GM18867 (cell line): ENCODE measurements at regions not wholly inside any gene's neighbourhood (a gene's known extent, or its start where the extent isn't known, plus 50 kb on each side); places are given as distances from the start of the nearest gene placed in this dataset.

Source experiments
- ATAC-seq: cut with Tn5 transposase; IDR thresholded peaks from one replicate; pipeline ENCODE4 v1.9.1; 2021; ENCODE audit warnings: mild to moderate bottlenecking, moderate library complexity; ENCODE audit not compliant: unreplicated experiment

DNA sequence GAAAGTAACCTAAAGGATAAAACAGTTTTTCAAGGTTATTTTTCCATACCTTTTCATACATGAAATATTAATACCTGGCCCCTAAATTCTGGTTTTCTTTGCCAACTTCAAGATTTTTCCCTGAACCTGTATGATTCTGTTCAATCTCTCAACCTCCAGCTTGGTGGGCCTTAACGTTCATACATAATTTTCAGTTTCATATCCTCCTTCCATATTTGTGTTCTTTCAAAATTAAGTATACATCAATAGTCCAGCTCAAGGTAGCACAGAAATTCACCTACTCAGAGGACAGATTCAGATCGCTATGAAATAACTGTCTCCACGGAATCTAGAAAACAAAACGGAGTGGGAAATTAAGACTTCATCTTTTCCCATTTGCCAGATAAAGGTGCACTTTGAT is 505.8 kb upstream of the GHITM start:
- no peak for ATAC-seq

DNA sequence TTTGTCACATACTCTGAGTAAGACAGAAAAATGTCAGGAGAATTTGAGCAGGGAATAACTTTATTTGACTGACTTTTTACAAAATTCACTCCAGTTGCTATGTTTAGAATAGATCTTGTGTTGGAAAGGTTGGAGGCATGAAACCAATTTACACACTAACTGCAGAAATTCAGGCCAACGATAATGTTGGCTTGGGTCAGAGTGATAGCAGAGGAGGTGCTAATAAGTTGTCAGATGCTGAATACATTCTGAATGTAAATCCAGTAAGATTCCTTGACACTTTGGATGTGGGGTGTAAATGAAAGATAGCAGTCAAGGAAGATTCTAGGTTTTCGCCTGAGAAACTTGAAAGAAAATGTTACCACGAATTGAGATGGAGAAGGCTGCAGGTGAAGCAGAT is 502.5 kb upstream of the GHITM start:
- no peak for ATAC-seq

DNA sequence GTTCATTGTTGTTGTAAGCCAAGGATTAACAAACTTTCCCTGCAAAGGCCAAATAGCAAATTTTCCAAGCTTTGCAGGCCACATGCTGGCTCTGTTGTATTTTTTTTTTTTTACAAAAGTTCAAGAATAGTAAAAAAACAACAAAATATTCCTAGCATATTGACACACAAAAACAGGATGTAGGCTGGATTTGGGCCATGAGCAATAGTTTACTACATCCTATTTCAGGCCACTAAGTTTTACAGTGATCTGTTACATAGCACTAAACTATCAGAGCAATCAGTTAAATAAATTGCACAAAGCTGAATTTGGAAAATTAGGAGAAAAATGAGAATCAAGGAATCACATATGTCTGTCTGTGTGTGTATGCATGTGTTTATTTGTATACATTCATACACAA is 491.8 kb upstream of the GHITM start:
- no peak for ATAC-seq

DNA sequence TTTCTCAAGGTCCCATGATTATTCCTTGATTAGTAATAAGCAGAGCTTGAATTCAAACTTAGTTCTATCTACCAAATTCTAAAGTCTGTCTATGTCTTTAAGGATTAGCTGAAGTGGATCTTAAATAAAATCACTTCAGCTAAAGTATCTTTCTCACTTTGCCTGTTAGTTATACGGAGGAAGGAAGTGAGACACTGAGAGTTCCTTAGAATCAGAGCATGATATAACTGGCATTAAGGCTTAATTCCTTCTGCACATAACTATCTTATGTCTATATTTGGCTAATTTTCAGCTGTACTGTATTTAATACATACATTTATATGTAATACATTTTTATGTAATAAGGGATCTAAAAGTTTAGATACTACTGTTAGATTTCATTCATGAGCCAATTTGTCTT is 491.1 kb upstream of the GHITM start:
- no peak for ATAC-seq

DNA sequence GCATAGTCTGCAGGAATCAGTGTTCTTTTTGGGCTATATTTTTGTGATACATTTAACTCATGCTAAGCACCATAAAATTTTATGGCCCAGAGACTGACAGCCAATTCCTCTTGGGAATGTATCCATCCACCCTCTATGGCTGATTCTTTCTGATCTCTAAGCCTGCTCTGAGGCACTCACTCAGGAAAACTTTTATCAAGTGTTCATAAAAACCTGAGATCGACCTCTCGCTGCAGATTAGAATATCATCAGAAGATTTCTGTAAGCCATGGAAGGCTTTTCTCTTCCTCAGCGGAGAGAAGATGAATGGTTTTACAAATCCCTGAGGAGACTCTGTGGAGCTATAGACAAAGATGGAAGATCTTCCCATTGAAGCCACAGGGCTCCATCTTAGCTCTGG is 489.8 kb upstream of the GHITM start:
- no peak for ATAC-seq

DNA sequence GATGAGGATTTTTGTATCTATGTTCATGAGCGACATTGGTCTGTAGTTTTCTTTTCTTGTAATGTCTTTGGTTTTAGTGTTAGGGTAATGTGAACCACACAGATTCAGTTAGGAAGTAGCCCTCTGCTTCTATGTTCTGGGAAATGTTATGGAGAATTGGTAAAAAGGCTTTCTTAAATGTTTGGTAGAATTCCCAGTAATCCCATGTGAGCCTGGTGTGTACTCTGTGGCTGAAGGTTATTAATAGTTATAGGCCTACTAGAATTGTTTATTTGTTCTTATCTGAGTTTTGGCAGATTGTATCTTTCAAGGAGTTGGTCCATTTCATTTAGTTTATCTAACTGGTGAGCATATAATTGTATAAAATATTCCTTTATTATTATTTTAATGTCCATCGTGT is 484.6 kb upstream of the GHITM start:
- ATAC-seq: no peak

DNA sequence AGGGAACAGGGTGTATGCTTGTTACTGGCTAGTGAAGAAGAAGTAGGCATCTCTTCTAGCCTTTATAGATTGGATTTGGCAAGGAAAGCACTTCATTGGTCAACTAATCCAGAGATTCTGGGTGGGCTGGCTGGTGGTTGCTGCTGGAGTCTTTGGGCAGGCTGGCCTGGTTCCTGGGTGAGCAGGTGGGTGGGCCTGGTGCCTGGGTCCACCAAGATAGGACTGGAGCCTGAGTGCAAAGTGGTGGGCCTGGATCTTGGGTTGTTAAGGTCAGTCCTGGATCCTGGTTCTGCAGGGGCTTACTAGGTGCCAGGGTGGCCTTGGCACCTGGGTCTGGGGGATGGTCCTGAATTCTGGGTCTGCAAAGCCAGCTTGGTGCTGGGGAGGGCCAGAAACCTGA is 482.4 kb upstream of the GHITM start:
- ATAC-seq: no peak

DNA sequence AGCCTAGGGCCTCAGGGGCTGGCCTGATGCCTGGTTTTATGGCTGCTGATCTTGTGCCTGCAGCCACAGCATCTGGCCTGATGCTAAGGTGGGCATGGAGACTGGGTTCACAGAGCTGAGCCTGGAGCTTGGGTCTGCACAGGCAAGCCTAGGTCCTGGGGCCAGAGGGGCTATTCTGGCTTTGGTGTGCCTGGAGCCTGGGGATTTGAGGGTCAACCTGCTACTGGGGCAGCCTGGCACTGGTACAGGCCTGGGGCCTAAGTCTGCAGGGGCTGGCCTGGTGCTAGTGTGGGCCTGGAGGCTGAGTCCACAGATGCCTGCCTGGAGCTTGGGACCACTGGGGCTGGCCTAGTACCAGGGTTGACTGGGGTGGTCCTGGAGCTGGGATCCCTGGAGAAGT is 481.8 kb upstream of the GHITM start:
- ATAC-seq: no peak

DNA sequence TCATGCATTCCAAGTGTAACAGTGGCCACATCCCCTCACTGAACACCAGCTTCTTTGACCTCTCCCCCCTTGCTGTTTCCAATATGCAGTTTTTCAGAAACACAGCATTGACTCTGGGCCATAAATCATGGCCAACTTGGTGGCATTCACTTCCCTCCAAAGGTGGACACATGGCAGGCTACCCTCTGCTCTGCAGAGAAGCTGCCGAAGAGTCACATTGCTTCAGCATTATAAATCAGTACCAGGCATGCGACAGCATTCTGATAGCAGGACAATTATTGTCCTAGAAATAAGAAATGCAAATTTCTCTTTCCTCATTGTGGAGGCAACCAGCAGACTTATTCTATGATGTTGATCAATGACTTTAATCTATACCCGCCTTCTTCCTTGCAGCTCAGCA is 475.4 kb upstream of the GHITM start:
- ATAC-seq: no peak

DNA sequence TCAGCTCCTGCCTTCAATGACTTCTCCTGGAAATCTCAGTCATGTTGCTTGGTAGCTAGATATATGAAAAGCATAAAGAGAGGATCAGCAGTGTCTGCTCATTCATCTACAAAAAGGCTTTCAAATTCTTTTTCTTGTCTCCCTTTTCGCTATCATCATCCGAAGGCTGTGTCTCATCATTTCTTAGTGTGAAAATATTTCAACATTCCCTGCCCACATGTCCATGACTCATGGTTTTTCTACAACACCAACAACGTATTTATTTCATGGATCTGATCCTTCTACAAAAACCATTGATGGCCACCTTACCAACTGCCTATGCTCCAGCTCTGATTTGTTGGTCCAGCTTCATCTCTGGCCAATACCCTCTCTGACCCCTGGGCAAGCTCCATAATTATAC is 472.5 kb upstream of the GHITM start:
- ATAC-seq: no peak

DNA sequence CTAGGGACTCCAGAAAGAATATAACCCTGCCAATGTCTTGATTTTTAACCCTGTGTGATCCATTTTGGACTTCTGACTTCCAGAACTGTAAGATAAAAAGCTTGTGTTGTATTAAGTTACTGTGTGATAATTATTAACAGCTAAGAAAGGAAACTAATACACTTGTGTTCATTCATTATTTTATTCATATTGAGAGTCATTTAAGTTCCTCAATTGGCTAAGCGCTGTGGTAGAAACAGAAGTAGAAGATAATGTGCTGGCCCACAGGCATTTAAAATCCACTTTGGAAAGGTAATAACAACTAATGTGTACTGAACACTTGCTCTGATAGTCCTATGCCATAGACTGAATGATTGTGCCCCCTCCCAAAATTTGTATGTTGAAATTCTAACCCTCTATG is 471.7 kb upstream of the GHITM start:
- no peak for ATAC-seq

DNA sequence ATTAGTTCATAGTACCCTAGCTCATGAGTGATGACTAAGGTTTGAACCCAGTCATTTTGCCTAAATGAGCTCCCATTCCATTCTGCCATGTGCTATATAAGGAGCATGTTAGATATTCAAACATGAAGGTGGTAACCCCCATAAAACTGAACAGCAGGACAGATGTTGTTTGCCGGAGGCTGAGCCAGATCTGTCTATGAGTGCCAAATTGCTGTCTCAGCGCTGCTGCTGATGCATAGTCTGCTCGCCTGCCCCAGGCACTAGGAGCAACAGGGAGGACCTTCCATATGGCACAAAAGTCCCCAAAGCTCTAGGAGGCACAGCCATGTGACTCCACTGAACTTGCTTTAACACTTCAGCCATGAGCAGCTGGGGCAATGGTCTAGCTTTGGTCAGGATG is 466.0 kb upstream of the GHITM start:
- ATAC-seq: no peak

DNA sequence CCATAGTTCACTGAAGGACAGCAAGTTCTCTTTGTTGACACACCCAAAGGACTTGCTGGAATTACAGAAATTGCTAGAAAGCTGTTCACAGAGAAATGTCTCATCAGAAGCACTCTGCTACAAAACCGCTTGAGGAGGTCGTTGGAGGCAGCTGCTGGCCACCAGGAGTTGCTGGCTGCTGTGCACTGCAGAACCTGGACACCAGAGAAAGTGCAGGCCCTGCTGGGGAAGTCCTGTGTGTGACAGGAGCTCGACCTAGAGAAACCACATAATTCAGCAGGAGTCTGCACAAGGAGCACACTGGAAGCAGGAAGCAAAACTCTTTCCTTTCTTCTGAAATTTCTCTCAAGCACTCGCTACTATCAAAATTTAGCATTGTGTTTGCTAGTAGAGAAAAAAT is 461.5 kb upstream of the GHITM start:
- ATAC-seq: no peak

DNA sequence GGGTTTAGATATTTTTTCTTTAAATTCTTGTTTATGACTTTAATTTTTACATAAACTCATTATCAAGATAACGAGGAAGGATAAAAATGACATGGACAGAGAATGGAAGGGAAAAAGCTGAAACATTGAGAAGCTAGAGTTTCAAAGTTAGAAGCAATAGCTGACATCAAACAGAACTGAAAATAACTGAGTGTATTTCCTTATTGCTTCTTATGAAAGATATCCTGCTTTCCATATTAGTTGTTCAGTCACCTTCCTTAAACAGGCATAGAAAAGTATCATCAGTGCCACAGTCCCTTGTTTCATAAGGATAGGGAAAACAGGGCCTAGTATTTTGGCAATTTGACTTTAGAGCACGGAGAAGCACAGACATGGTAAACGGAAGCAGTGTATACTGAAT is 460.5 kb upstream of the GHITM start:
- ATAC-seq: peak; percentile 29

DNA sequence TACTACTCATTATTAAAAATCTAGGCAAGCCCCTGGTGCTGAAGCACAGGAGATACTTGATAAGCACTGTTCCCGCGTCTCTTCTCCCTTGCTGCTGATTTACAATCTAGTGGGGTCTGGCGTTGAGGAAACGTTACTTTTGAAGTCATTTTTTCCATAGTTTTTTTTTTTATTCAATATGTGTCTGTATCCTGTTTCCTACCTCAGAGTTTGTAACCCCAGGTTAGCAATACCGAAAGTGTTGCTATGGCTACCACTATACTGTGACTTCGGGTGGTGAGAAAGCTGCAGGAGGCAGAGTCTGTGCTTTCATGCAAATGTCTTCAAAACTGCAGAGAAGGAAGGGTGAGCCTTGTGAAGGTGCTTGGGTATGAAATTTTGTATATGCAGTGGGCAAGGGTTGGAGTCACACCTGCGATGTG is 458.8 kb upstream of the GHITM start:
- peak; percentile 98 for ATAC-seq

DNA sequence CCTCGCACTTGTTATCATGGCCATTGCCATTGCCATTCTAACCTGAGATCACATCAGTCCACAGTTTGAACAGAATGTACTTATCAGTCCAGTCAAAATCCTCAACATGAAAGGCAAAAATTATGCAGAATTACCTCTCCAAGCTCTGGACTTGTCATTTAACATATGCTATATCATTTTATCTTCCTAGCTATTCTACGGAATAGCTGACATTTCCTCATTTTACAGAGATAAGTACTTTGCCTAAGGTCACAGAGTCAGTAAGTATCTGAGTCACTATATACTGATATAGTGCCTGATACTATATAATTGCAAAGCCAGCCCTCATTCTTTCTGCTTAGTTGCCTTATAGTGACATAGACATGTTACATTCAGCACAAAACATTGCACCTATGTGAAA is 456.9 kb upstream of the GHITM start:
- ATAC-seq: no peak

DNA sequence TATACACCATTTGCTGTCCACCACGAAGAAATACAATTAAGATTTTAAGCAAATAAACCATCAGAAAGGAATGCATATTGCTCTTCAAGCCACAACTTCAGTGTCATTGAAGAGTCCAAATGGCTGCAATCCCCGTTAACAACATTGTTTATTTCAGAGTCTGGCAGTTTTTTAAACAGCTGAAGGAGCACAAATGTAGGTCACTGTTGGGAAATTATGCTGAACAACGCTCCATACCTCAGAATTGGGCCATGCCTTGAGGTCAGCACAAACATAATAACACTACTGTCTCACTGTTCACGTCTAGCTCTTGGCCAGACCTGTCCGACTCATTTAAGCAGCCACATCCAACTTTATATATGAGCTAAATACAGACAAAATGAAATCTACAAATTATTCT is 453.9 kb upstream of the GHITM start:
- no peak for ATAC-seq

DNA sequence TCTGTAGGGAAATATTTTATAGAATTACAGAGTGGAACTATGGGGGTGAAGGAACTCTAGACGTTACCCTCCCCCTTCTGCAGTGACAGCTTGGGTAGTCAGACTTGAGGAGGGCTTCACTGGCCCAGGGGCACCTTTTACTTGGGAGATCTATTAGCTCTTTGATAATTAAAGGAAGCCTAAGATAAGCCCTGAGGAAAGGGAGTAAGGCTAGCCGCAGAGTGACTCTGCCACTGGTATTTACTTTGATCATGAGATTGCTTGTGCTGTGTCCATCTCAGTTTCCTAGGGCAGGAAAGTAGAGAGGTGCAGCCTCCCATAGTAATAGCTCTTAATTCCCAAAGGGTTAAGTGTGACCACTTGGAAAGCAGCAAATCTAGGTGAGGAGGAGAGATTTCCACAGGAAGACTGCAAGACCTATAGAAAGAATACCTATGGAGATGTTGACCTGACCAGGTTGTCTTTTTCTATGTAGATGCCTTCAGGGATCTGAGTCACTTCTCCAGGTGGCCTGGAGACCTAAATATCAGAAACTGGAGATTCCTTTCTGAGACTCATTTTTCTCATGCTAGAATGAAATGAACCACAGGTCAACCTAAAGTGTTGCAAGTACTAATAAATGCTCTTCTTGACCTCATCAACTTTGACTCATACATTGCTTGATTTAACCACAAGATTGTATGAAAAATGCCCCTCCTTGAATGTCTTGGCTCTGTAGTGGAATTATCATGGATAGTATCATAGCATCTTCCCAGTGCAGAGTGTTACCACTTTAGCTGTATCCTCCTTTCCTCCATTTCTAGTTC is 447.3 kb upstream of the GHITM start:
- ATAC-seq: no peak

DNA sequence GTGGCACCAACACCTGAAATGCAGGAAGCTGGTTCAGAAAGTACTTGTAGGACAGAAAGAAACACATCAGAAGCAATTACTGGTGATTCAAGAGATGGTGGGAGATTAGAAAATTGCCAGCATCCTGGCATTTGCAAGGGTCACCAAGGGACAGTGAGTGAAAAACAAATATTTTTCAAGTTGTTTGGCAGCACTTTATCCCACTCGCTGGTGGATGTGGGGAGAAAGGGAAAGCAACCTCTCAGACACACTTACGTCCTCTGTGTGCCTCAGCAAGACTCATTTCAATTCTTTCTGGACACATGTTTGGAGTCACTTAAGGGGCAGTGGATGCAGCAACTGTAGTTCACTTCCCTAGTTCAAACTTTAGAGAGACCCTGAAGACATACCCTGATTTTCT is 440.4 kb upstream of the GHITM start:
- ATAC-seq: no peak

DNA sequence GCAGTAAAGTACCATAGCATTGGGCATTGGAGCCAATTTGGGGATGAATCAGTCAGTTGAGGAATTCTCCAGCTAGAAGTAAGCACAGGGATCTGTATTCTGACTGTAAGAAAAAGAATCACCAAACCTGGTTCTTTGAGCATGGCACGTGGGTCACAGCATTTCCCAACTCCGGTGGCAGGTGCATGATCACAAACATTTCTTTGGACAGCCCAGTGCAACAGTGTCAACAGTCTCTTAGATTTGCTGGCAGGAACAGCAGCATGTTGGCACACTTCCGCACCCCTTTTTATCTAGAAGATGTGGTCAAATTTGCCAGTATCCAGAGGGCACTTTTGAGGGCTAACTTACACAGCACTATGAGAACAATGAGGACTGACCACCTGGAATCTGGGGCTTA is 437.5 kb upstream of the GHITM start:
- ATAC-seq: no peak

DNA sequence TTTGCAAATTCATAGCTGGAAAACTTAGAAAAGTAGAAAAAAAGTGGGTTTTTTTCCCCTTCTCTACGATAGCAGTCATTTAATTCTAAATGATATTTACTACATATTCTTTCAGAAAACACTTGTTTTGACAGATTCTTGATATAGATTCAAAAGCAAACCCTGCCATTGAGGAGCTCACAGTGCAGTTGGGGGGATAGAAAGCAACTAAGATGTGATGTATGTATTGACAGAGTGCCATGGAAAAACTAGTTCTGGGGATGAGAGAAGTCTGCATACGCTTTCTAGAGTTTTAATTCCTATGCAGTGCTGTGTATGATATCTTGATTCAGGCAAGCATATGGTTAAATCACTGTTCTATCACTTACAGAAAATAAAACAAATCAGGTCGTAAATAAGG is 436.6 kb upstream of the GHITM start:
- ATAC-seq: no peak

DNA sequence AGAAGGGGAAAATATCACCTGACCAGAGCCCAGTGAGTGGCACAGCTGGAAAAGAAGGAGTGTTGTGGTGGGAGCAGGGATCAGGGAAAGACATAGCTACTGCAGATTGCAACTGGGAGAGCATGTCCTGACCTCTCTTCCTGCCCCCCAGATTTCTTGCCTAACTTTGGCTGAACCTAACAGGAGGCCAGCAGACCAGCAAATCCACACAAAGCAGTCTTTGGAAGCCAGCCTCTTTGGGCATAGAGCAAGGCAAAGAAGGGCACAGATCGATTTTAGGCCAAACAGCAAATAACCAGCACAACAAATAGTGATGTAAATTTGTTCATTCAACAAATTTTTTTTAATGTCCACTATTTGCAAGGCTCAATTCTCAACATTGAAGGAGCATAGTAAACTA is 433.2 kb upstream of the GHITM start:
- ATAC-seq: no peak

DNA sequence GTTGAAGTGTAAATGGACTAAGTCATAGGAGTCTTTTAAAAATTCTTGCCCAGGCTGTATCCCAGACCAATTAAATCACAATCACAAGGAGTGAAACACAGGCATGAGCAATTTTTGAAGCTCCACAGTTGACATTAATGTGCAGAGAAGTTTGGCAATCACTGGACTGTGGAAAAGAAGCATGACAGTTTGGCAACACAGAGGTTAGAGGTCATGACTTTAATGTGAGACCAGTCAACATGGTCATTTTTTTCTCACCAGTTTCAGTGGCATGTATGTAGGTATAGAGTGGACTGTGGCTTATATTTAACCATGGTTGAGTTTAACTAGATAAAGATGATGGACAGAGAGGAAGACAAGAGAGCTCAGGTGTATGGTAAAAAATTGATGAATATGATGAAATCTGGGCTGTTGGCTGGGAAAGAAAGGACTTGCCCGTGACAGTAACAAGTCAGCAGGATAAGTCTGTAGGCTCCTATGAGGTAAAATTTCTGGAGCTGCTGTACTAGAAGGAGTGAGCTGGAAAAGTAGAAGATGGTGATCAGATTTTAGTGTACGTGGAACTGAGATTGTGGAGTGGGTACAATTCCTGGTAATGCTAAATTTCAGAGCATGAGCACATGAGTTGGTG is 432.2 kb upstream of the GHITM start:
- ATAC-seq: no peak
